ENCODE measurements at regions not wholly inside any gene's neighbourhood (a gene's known extent, or its start where the extent isn't known, plus 50 kb on each side); places are given as distances from the start of the nearest gene placed in this dataset.

DNA sequence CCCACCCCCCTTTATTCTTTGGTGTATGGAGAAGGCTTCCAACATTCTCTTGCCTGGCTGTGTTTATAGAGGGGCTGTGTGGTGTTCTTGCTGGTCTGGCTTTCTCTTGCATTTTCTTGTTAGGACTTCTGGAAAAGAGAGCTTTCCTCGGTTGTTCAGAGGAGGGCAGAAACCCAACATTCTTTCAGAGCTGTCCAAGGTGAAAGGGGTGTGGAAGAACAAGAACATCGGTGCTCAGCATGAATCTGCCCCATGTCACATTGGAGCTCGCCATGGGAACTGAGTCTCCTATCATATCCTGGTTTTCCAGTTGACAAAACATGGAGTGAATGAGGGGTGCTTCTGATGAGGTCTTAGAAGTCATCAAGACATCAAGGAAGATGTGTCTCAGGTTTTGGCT is 281.8 kb downstream of the RNF144B start:
- no peak for DNase-seq (ENCODE audit: low spot score)
- TF ChIP-seq, protein P1, sequence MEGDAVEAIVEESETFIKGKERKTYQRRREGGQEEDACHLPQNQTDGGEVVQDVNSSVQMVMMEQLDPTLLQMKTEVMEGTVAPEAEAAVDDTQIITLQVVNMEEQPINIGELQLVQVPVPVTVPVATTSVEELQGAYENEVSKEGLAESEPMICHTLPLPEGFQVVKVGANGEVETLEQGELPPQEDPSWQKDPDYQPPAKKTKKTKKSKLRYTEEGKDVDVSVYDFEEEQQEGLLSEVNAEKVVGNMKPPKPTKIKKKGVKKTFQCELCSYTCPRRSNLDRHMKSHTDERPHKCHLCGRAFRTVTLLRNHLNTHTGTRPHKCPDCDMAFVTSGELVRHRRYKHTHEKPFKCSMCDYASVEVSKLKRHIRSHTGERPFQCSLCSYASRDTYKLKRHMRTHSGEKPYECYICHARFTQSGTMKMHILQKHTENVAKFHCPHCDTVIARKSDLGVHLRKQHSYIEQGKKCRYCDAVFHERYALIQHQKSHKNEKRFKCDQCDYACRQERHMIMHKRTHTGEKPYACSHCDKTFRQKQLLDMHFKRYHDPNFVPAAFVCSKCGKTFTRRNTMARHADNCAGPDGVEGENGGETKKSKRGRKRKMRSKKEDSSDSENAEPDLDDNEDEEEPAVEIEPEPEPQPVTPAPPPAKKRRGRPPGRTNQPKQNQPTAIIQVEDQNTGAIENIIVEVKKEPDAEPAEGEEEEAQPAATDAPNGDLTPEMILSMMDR (IDR thresholded peaks at IDR 0.05; ENCODE audit: extremely low read depth, missing control alignments) = no peak

DNA sequence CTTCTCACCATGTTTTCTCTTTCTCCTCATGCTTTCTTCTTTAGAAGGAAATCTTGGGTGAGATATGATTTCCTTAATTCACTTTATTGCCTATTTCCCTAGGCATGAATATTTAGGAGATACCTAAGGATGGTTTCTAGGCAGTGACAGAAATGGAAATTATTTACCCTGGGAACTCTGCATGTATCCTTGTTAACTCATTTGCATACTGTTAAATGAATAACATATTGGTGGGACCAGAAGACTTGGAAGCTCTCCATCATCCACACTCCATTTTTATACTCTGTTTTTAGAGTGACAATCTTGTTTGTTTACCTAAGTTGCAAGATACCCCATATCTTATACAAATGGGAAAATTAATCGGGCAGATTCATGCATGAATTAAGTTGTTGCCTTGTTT is 285.7 kb downstream of the RNF144B start:
- TF ChIP-seq, protein P1 (IDR thresholded peaks at IDR 0.05; ENCODE audit: extremely low read depth, missing control alignments) = no peak
- DNase-seq (ENCODE audit: low spot score) = no peak

DNA sequence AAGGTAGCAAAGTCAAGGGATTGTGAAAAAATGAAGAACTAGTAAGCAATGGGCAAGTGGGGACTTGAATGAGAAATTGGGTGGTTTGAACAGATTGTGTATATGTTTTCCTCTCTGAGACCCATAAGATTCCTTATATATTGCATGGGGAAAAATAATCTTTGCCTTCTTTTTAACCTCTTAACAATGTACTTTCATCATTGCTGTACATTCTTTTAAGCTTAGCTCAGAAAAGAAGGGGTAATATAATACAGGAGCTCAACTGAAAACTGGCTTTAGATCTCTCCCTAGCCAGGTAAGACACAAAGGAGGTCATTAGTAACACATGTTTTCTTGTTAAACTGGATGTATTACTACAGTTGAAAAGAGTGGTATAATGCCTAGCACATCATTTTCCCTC is 287.2 kb downstream of the RNF144B start:
- TF ChIP-seq, protein P1 (IDR thresholded peaks at IDR 0.05; ENCODE audit: extremely low read depth, missing control alignments) = no peak
- DNase-seq (ENCODE audit: low spot score) = no peak

DNA sequence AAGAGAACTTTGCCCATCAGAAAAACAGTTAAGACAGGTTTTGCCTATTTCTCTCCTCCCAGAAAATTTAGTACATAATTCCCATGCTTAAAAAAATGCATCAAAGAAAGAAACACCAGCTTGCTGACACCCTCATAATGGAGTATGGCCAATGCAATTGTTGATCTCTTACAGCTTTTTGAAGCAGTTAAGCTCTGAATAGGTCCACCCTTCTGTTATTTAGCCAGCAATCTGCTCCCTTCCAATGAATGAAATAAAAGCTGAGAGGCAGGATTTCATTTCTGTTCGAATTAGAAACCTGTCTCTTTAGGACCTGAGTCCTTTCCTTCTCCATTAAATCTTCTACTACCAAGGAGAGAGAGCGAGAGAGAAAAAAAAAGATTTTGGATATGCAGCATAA is 288.7 kb downstream of the RNF144B start:
- TF ChIP-seq, protein P1 (IDR thresholded peaks at IDR 0.05; ENCODE audit: extremely low read depth, missing control alignments) = no peak
- no peak for DNase-seq (ENCODE audit: low spot score)

DNA sequence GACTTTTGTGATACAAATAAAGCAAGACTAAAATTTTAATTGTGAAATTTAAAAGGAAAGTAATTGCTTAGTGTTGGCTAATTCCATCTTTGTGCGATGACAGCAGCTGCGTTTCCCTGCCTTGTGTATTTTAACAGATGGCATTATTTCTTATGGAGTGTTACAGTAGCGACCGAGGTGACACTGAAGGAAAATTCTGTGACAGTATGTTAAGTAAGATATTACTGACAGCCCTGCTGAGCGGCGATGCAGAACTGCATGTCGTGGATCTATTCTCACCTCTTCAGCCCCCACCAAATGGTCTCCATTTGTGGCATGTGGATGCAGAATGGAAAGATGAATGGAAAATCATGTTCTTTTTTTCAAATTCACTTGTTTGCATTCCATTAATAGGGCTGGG is 289.4 kb downstream of the RNF144B start:
- TF ChIP-seq, protein P1 (IDR thresholded peaks at IDR 0.05; ENCODE audit: extremely low read depth, missing control alignments) = no peak
- DNase-seq (ENCODE audit: low spot score) = no peak

DNA sequence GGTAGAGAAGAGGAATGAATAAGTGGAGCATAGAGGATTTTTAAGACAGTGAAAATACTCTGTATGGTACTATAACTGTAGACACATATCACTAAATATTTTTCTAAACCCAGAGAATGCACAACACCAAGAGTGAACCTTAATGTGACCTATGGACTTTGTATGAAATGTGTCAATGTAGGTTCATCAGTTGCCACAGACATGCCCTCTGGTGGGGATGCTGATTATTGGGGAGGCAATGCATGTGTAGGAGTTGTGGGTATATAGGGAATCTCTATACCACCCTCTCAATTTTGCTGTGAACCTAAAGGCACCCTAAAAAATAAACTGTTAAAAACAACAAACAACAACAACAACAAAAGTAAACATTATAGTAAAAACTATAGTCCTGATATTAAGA is 293.7 kb downstream of the RNF144B start:
- no peak for DNase-seq (ENCODE audit: low spot score)
- TF ChIP-seq, protein P1 (IDR thresholded peaks at IDR 0.05; ENCODE audit: extremely low read depth, missing control alignments) = no peak

DNA sequence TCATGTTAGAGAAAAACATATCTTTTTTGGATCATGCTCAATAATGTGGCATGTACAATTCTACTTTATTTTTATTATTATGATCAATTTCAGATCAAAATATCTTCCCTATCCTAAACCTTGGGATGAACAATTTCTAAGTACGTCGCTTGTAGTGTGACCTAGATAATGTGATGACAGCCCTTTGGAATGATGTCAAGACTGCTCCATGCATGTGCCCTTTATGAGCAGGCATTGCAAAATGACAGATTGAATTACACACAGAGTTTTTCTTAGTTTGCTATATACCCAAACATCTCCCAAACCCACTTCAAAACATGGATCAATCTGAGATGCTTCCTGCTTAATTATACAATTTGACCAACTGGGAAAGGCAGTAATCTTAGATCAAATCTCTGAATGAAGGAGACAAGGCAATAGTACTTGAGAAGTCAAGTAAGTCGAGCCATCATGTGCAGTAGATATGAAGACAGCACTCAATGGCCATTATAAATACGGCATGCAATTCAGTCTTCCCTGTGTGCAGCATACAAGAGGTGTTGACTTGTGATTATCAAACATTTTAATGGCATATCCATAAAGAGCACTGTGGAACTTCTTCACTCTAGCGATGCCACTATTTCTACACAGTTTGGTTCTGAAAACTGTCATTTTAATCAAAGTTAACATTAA is 294.8 kb downstream of the RNF144B start:
- TF ChIP-seq, protein P1 (IDR thresholded peaks at IDR 0.05; ENCODE audit: extremely low read depth, missing control alignments) = no peak
- DNase-seq (ENCODE audit: low spot score) = no peak

Measured in GM20000 (cell line).